HG03571 (cell line): ENCODE measurements at regions not wholly inside any gene's neighbourhood (a gene's known extent, or its start where the extent isn't known, plus 50 kb on each side); places are given as distances from the start of the nearest gene placed in this dataset.

Experiments used
- ATAC-seq: cut with Tn5 transposase; IDR thresholded peaks from one replicate; pipeline ENCODE4 v1.9.1; 2021; ENCODE audit not compliant: unreplicated experiment

- no peak for ATAC-seq
Measured at GRCh38 chr6:169048185-169048864, 205.3 kb downstream of the THBS2 start.

- ATAC-seq: no peak
Measured at GRCh38 chr6:169047345-169047744, 206.3 kb downstream of the THBS2 start.

- ATAC-seq: no peak
Measured at GRCh38 chr6:169046483-169047192, 207.0 kb downstream of the THBS2 start.

- no peak for ATAC-seq
Measured at GRCh38 chr6:169046021-169046420, 207.6 kb downstream of the THBS2 start.

GRCh38 chr6:169045486-169045885 is 208.2 kb downstream of the THBS2 start:
- ATAC-seq: no peak

- no peak for ATAC-seq
Measured at GRCh38 chr6:169044381-169045230, 209.0 kb downstream of the THBS2 start.

- no peak for ATAC-seq
Measured at GRCh38 chr6:169042061-169042460, 211.6 kb downstream of the THBS2 start.

- ATAC-seq: no peak
Measured at GRCh38 chr6:169041078-169041477, 212.6 kb downstream of the THBS2 start.

- no peak for ATAC-seq
Measured at GRCh38 chr6:169038691-169039090, 215.0 kb downstream of the THBS2 start.

- no peak for ATAC-seq
Measured at GRCh38 chr6:169035385-169036240, 218.0 kb downstream of the THBS2 start.

- ATAC-seq: no peak
Measured at GRCh38 chr6:169034516-169035167, 219.0 kb downstream of the THBS2 start.

GRCh38 chr6:169029861-169030260 is 223.8 kb downstream of the THBS2 start:
- no peak for ATAC-seq

- ATAC-seq: no peak
Measured at GRCh38 chr6:169028343-169028742, 225.3 kb downstream of the THBS2 start.

- no peak for ATAC-seq
Measured at GRCh38 chr6:169026175-169026574, 227.5 kb downstream of the THBS2 start.

GRCh38 chr6:169024047-169024660 is 229.5 kb downstream of the THBS2 start:
- no peak for ATAC-seq

- ATAC-seq: no peak
Measured at GRCh38 chr6:169023161-169023874, 230.3 kb downstream of the THBS2 start.

GRCh38 chr6:169022079-169022478 is 231.6 kb downstream of the THBS2 start:
- no peak for ATAC-seq

GRCh38 chr6:169020821-169021220 is 232.8 kb downstream of the THBS2 start:
- ATAC-seq: no peak
